DND-41 (cell line): ENCODE measurements at regions not wholly inside any gene's neighbourhood (a gene's known extent, or its start where the extent isn't known, plus 50 kb on each side); places are given as distances from the start of the nearest gene placed in this dataset.

Experiments used
- ATAC-seq: fragments of 200-7000 bp; cut with Tn5 transposase; 3 replicates; pipeline ENCODE4 v1.9.1; 2021; ENCODE audit warnings: low read depth; ENCODE audit not compliant: insufficient read depth
- DNase-seq: peaks from one replicate; pipeline ENCODE4 v3.0.0-alpha.2; 2020
- H2AFZ ChIP-seq: 2 replicates; pipeline ENCODE4 v1.6.0; 2012; ENCODE audit warnings: low read depth, low read length
- H3K27ac ChIP-seq: 2 replicates; pipeline ENCODE4 v1.5.1; 2012; ENCODE audit warnings: low read length, inconsistent platforms
- H3K27me3 ChIP-seq: fragments of 200-600 bp; sonication (generic); 2 replicates; pipeline ENCODE4 v1.6.0; 2012; ENCODE audit warnings: low read length, mild to moderate bottlenecking, inconsistent platforms; ENCODE audit not compliant: insufficient read depth, poor library complexity
- H3K36me3 ChIP-seq: 2 replicates; pipeline ENCODE4 v1.5.1; 2012; ENCODE audit warnings: low read length, inconsistent platforms; ENCODE audit not compliant: insufficient read depth
- H3K4me1 ChIP-seq: 2 replicates; pipeline ENCODE4 v1.5.1; 2012; ENCODE audit warnings: mild to moderate bottlenecking, low read length; ENCODE audit not compliant: insufficient read depth
- H3K4me2 ChIP-seq: 2 replicates; pipeline ENCODE4 v1.6.0; 2012; ENCODE audit warnings: mild to moderate bottlenecking, moderate library complexity, low read length, inconsistent platforms; ENCODE audit not compliant: insufficient read depth
- H3K4me3 ChIP-seq, 2 experiments: fragments of 200-600 bp in 1 of 2; shearing (Covaris generic) in 1 of 2; 2 replicates each; pipeline ENCODE4 v1.5.1; 2012 to 2016; ENCODE audit warnings: inconsistent platforms in 2 of 2, low read length in 2 of 2, mild to moderate bottlenecking in 2 of 2, low read depth in 1 of 2, moderate library complexity in 1 of 2
- H3K79me2 ChIP-seq: 2 replicates; pipeline ENCODE4 v1.6.0; 2012; ENCODE audit warnings: low read length, inconsistent platforms; ENCODE audit not compliant: insufficient read depth
- H3K9ac ChIP-seq: 2 replicates; pipeline ENCODE4 v1.6.0; 2012; ENCODE audit warnings: low read depth, mild to moderate bottlenecking, inconsistent platforms, low read length, moderate library complexity
- H3K9me3 ChIP-seq: 2 replicates; pipeline ENCODE4 v1.5.1; 2012; ENCODE audit warnings: low read length, moderate library complexity, mild to moderate bottlenecking, inconsistent platforms; ENCODE audit not compliant: insufficient read depth, severe bottlenecking
- H4K20me1 ChIP-seq: 2 replicates; pipeline ENCODE4 v1.6.0; 2012; ENCODE audit warnings: low read length; ENCODE audit not compliant: insufficient read depth
- EZH2 ChIP-seq: IDR thresholded peaks from 3 replicates; pipeline ENCODE4 v1.6.1; 2012; ENCODE audit warnings: borderline replicate concordance, low read depth, mild to moderate bottlenecking, moderate library complexity, low read length, inconsistent platforms; ENCODE audit not compliant: severe bottlenecking
- TF ChIP-seq, protein P1 (sequence below): IDR thresholded peaks from 2 replicates; pipeline ENCODE4 v1.5.1; 2012; ENCODE audit warnings: borderline replicate concordance, low read length, moderate library complexity, mild to moderate bottlenecking; ENCODE audit not compliant: poor library complexity, severe bottlenecking; ENCODE audit errors: extremely low read depth

GRCh38 chr10:6919077-6919476 is 339.0 kb upstream of the PRKCQ start:
- Histone ChIP-seq H3K27ac (no peak overlapping the region), H3K9ac (no peak overlapping the region), H3K36me3 (no peaks in the 10 kb centered on the region), H3K27me3 (no peaks in the 10 kb centered on the region), H3K9me3 (no peaks in the 10 kb centered on the region), H4K20me1 (no peaks in the 10 kb centered on the region), H3K79me2 (no peaks in the 10 kb centered on the region), H3K4me3 (no peak overlapping the region), H3K4me2 (no peak overlapping the region), H2AFZ (no peak overlapping the region), H3K4me1 (peaks cover 10% of the 10 kb centered on the region)
- ATAC-seq = no peak
- DNase-seq = no peak
- TF ChIP-seq EZH2 = no peak
- TF ChIP-seq, protein P1, sequence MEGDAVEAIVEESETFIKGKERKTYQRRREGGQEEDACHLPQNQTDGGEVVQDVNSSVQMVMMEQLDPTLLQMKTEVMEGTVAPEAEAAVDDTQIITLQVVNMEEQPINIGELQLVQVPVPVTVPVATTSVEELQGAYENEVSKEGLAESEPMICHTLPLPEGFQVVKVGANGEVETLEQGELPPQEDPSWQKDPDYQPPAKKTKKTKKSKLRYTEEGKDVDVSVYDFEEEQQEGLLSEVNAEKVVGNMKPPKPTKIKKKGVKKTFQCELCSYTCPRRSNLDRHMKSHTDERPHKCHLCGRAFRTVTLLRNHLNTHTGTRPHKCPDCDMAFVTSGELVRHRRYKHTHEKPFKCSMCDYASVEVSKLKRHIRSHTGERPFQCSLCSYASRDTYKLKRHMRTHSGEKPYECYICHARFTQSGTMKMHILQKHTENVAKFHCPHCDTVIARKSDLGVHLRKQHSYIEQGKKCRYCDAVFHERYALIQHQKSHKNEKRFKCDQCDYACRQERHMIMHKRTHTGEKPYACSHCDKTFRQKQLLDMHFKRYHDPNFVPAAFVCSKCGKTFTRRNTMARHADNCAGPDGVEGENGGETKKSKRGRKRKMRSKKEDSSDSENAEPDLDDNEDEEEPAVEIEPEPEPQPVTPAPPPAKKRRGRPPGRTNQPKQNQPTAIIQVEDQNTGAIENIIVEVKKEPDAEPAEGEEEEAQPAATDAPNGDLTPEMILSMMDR = no peak

- Histone ChIP-seq H3K27me3 (no peaks in the 10 kb centered on the region), H2AFZ (no peak overlapping the region), H3K4me2 (no peak overlapping the region), H3K27ac (no peak overlapping the region), H3K79me2 (no peaks in the 10 kb centered on the region), H3K36me3 (no peaks in the 10 kb centered on the region), H4K20me1 (no peaks in the 10 kb centered on the region), H3K9me3 (no peaks in the 10 kb centered on the region), H3K4me1 (peaks cover 10% of the 10 kb centered on the region), H3K9ac (no peak overlapping the region), H3K4me3 (no peak overlapping the region)
- TF ChIP-seq, protein P1 = peak; percentile 84
- TF ChIP-seq EZH2 = no peak
- peak; percentile 64 for ATAC-seq
- DNase-seq = peak; percentile 75
Observed at GRCh38 chr10:6918305-6918704, 338.2 kb upstream of the PRKCQ start.

- Histone ChIP-seq H3K4me2 (no peak overlapping the region), H3K27ac (no peak overlapping the region), H4K20me1 (no peaks in the 10 kb centered on the region), H3K79me2 (no peaks in the 10 kb centered on the region), H3K9me3 (no peaks in the 10 kb centered on the region), H3K4me3 (no peak overlapping the region), H3K27me3 (no peaks in the 10 kb centered on the region), H3K4me1 (peaks cover 10% of the 10 kb centered on the region), H3K9ac (no peak overlapping the region), H2AFZ (no peak overlapping the region), H3K36me3 (no peaks in the 10 kb centered on the region)
- TF ChIP-seq, protein P1 = no peak
- no peak for TF ChIP-seq EZH2
- ATAC-seq = no peak
- DNase-seq = no peak
Observed at GRCh38 chr10:6917125-6917524, 337.0 kb upstream of the PRKCQ start.

GRCh38 chr10:6916601-6917000 is 336.5 kb upstream of the PRKCQ start:
- TF ChIP-seq EZH2 = no peak
- TF ChIP-seq, protein P1 = no peak
- Histone ChIP-seq H3K36me3 (no peaks in the 10 kb centered on the region), H3K27ac (no peak overlapping the region), H4K20me1 (no peaks in the 10 kb centered on the region), H3K27me3 (no peaks in the 10 kb centered on the region), H3K4me2 (no peak overlapping the region), H3K4me1 (peaks cover 10% of the 10 kb centered on the region), H3K79me2 (no peaks in the 10 kb centered on the region), H2AFZ (no peak overlapping the region), H3K9me3 (no peaks in the 10 kb centered on the region), H3K9ac (no peak overlapping the region), H3K4me3 (no peak overlapping the region)
- DNase-seq (no peak), ATAC-seq (no peak)
